HG03571 (cell line): ENCODE measurements at regions not wholly inside any gene's neighbourhood (a gene's known extent, or its start where the extent isn't known, plus 50 kb on each side); places are given as distances from the start of the nearest gene placed in this dataset.

Experiments used
- ATAC-seq: cut with Tn5 transposase; IDR thresholded peaks from one replicate; pipeline ENCODE4 v1.9.1; 2021; ENCODE audit not compliant: unreplicated experiment

DNA sequence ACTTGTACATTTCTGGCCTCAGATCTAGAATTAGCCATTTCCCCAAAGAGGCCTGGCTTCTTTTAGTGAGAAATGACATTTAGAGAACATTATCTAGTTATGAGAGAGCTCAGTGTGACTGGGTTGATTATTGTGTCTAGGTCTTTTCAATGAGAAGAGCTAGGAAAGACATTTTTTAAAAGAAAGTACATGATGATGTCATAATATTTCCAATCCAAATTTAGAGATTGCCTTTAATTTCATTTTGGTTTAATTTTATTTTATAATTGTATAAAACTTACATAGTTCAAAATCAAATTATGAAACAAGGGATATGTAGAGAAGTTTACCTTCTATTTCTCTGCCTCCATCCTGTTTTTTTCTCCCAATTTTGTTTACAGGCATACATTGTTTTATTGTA, 354.9 kb downstream of the TMEM135 start:
- ATAC-seq, result no peak

DNA sequence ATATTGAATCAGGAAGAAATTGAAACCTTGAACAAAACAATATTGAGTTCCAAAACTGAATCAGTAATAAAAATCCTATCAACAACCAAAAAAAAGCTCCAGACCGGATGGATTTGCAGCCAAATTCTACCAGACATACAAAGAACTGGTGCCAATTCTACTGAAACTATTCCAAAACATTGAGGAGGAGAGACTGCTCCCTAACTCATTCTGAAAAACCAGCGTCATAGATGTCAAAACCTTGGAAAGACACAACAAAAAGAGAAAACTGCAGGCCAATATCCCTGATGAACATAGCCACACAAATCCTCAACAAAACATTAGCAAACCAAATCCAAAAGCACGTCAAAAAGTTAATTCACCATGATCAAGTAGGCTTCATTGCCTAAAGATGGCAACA, 353.8 kb downstream of the TMEM135 start:
- no peak for ATAC-seq

DNA sequence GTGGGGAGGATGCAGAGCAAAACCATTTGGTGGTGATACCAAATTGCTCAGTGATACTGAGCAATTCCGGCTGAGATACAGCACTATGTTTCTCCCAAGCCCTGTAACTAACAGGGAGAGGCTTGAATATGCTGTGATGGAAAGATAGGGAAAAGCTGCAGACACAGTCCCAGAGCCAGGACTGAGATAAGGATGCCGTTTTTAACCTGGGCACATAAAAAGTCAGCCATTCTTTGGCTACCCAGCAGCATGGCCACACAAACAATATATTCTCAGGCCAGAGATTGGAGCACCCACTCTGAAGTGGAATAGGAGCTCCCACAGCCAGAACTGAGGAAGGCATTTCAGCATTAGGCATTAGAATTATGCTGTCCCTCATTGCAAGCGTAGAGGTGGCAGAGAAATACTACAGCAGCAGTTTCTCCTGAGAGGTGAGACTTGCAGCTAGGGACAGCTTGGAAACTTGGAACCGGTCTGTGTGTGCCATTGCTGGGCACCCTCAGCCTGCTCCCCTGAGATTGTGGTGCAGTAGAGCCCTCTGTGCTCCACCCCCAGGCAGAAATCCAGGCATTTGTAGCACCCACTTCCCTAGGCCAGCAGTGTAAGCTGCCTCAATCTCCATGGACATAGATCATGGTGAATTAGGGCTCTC, 346.5 kb downstream of the TMEM135 start:
- no peak for ATAC-seq

DNA sequence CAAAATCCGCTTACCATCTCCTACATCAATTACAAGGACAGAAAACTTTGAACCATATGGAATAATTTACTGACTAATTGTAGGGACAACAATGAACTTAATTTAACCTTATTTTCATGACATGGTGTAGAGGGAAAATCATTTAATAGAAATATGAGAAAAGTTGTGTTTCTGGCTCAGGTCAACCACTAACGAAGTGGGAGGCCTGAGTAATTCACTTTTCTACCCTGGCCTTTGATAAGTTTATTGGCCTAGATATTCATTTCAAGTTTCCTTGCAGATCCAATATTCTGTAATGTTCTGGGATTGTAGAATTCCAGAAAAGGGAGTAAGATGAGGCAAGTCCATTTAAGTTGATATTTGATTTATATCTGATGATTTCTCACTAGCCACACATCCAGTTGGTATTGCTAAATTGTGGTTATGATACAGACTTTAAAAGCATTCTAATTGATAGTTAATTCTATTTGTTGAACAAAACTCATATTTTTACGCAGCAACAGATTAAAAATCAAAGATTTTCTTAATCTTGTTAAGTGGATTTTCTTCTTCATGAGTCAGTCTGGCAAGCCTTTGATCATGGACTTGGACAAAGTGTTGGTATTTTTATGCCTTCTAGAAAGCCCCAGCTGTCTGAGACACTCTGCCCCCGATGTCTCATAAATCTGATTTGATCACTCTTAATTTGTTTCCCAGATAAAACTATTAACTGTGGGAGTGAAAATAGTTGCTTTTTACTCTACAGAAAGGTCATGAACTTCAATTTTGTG, 336.5 kb downstream of the TMEM135 start:
- ATAC-seq, result no peak
